ENCODE measurements at regions not wholly inside any gene's neighbourhood (a gene's known extent, or its start where the extent isn't known, plus 50 kb on each side); places are given as distances from the start of the nearest gene placed in this dataset.
"Not testable (repeated sequence)": the region's sequence is repeated elsewhere in the genome, so short reads cannot be mapped to it uniquely, and the experiment has no call there.

DNA sequence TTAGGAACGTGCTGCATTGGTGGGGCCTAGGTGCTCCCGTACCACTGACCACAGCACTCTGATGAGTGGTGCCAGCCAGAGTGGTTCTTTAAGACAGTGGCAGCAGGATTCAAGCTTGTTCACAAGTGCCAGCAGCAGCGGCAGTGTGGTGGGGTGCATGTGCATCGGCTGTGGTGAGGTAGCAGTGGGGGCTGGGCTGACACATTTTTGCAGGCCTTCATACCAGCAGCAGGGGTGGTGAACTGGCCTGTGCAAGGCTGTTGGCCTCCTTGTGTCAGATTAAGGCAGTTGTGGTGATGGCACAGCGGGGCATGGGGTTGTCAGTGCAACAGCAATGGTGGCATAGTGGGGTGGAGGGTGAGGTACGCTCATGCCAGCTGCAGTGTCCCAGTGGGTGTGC, 131.4 kb downstream of the PABPC4L start:
- CTCF ChIA-PET: interaction anchor here (0.6 kb wide), 1 partner anchor 574 kb away, joined by 3 read pairs; no protein-coding TSS in a partner anchor
- Histone ChIP-seq H3K9me3 (ENCODE audit: control insufficient read depth, insufficient read depth, low read depth, low read length) (no peaks in the 10 kb centered on the region), H3K27ac (ENCODE audit: extremely low read depth, low read depth, low read length) (no peak overlapping the region), H3K4me1 (ENCODE audit: control insufficient read depth, insufficient read depth, low read length) (no peaks in the 10 kb centered on the region), H3K36me3 (ENCODE audit: control insufficient read depth in 2 of 2, insufficient read depth in 1 of 2, low read length in 2 of 2) (no peaks in the 10 kb centered on the region), H3K4me3 (ENCODE audit: low read depth, low read length) (no peak overlapping the region)
- TF ChIP-seq ZNF274 (IDR thresholded peaks at IDR 0.05; ENCODE audit: low read length) (no peak), ZNF274 (tag by site-specific recombination; IDR thresholded peaks at IDR 0.05; ENCODE audit: borderline replicate concordance) (no peak), ZNF354C (tag by site-specific recombination; IDR thresholded peaks at IDR 0.05; ENCODE audit: borderline replicate concordance, low read depth) (no peak), ZNF626 (tag by site-specific recombination; IDR thresholded peaks at IDR 0.05) (no peak), KLF8 (tag by site-specific recombination; IDR thresholded peaks at IDR 0.05) (no peak), ZSCAN16 (tag by site-specific recombination; IDR thresholded peaks at IDR 0.05) (no peak), KLF9 (tag by site-specific recombination; IDR thresholded peaks at IDR 0.05; ENCODE audit: low read depth) (no peak), ZNF404 (tag by site-specific recombination; IDR thresholded peaks at IDR 0.05) (no peak), ZNF248 (tag by site-specific recombination; IDR thresholded peaks at IDR 0.05) (no peak), FEZF1 (tag by site-specific recombination; IDR thresholded peaks at IDR 0.05) (no peak), SCRT1 (tag by site-specific recombination; IDR thresholded peaks at IDR 0.05; ENCODE audit: borderline replicate concordance) (no peak)
- TF ChIP-seq, protein P1, sequence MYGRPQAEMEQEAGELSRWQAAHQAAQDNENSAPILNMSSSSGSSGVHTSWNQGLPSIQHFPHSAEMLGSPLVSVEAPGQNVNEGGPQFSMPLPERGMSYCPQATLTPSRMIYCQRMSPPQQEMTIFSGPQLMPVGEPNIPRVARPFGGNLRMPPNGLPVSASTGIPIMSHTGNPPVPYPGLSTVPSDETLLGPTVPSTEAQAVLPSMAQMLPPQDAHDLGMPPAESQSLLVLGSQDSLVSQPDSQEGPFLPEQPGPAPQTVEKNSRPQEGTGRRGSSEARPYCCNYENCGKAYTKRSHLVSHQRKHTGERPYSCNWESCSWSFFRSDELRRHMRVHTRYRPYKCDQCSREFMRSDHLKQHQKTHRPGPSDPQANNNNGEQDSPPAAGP (tag by site-specific recombination; IDR thresholded peaks at IDR 0.05): no peak
- POLR2A ChIA-PET: no interaction called here

DNA sequence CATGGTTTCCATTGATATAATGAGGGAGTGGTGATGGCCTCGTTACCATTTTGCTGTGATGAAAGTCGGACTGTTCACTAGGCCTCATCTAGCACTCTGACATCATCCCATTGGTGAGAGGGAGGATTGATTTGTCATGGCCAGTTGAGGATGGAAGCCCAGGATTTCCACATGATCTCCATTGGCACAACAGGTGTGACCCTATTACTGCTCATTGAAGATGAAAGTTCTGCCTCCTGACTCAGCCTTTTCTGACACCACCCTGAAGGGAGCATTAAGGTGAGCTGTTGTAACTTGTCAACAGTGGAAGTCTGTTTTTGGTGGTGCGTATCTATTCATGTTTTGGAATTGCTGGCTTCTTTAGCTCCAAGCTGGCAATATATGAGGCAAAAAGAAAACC, 144.2 kb downstream of the PABPC4L start:
- Histone ChIP-seq H3K36me3 (ENCODE audit: control insufficient read depth in 2 of 2, insufficient read depth in 1 of 2, low read length in 2 of 2) (no peaks in the 10 kb centered on the region), H3K4me1 (ENCODE audit: control insufficient read depth, insufficient read depth, low read length) (no peaks in the 10 kb centered on the region), H3K4me3 (ENCODE audit: low read depth, low read length) (no peak overlapping the region), H3K9me3 (ENCODE audit: control insufficient read depth, insufficient read depth, low read depth, low read length) (no peaks in the 10 kb centered on the region), H3K27ac (ENCODE audit: extremely low read depth, low read depth, low read length) (no peak overlapping the region)
- CTCF ChIA-PET: no interaction called here
- POLR2A ChIA-PET: no interaction called here
- TF ChIP-seq ZNF366 (tag by site-specific recombination; conservative IDR thresholded peaks at IDR 0.05) (no peak), ZNF785 (tag by site-specific recombination; IDR thresholded peaks at IDR 0.05) (no peak), SP2 (tag by site-specific recombination; IDR thresholded peaks at IDR 0.05) (no peak)
- TF ChIP-seq, protein P2, sequence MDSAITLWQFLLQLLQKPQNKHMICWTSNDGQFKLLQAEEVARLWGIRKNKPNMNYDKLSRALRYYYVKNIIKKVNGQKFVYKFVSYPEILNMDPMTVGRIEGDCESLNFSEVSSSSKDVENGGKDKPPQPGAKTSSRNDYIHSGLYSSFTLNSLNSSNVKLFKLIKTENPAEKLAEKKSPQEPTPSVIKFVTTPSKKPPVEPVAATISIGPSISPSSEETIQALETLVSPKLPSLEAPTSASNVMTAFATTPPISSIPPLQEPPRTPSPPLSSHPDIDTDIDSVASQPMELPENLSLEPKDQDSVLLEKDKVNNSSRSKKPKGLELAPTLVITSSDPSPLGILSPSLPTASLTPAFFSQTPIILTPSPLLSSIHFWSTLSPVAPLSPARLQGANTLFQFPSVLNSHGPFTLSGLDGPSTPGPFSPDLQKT (IDR thresholded peaks at IDR 0.05; ENCODE audit: borderline replicate concordance, low read depth, low read length): no peak
- TF ChIP-seq, protein P3, sequence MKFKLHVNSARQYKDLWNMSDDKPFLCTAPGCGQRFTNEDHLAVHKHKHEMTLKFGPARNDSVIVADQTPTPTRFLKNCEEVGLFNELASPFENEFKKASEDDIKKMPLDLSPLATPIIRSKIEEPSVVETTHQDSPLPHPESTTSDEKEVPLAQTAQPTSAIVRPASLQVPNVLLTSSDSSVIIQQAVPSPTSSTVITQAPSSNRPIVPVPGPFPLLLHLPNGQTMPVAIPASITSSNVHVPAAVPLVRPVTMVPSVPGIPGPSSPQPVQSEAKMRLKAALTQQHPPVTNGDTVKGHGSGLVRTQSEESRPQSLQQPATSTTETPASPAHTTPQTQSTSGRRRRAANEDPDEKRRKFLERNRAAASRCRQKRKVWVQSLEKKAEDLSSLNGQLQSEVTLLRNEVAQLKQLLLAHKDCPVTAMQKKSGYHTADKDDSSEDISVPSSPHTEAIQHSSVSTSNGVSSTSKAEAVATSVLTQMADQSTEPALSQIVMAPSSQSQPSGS (tag by site-specific recombination; IDR thresholded peaks at IDR 0.05; ENCODE audit: low read depth): no peak
- TF ChIP-seq, protein P4, sequence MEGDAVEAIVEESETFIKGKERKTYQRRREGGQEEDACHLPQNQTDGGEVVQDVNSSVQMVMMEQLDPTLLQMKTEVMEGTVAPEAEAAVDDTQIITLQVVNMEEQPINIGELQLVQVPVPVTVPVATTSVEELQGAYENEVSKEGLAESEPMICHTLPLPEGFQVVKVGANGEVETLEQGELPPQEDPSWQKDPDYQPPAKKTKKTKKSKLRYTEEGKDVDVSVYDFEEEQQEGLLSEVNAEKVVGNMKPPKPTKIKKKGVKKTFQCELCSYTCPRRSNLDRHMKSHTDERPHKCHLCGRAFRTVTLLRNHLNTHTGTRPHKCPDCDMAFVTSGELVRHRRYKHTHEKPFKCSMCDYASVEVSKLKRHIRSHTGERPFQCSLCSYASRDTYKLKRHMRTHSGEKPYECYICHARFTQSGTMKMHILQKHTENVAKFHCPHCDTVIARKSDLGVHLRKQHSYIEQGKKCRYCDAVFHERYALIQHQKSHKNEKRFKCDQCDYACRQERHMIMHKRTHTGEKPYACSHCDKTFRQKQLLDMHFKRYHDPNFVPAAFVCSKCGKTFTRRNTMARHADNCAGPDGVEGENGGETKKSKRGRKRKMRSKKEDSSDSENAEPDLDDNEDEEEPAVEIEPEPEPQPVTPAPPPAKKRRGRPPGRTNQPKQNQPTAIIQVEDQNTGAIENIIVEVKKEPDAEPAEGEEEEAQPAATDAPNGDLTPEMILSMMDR (tag by site-specific recombination; IDR thresholded peaks at IDR 0.05): no peak

DNA sequence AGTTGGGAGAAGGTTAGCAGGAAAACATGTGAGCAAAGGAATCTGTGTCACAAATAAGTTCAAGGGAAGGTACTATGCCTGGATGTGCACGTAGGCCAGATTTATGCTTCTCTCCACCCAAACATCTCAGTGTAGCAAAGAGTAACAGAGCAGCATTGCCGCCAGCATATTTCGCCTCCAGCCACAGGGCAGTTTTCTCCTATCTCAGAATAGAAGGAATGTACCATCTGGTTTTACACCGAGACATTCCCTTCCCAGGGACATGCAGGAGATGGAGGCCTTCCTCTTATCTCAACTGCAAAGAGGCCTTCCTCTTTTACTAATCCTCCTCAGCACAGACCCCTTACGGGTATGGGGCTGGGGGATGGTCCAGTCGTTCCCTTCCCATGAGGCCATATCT, 155.4 kb downstream of the PABPC4L start:
- H3K4me1 ChIP-seq (ENCODE audit: control insufficient read depth, insufficient read depth, low read length); POLR2A ChIA-PET; H3K27ac ChIP-seq (ENCODE audit: extremely low read depth, low read depth, low read length); CTCF ChIA-PET; H3K9me3 ChIP-seq (ENCODE audit: control insufficient read depth, insufficient read depth, low read depth, low read length); H3K4me3 ChIP-seq (ENCODE audit: low read depth, low read length); H3K36me3 ChIP-seq (ENCODE audit: control insufficient read depth in 2 of 2, insufficient read depth in 1 of 2, low read length in 2 of 2): not testable (repeated sequence)
